ENCODE measurements at regions not wholly inside any gene's neighbourhood (a gene's known extent, or its start where the extent isn't known, plus 50 kb on each side); places are given as distances from the start of the nearest gene placed in this dataset.
"Not testable (repeated sequence)": the region's sequence is repeated elsewhere in the genome, so short reads cannot be mapped to it uniquely, and the experiment has no call there.

DNA sequence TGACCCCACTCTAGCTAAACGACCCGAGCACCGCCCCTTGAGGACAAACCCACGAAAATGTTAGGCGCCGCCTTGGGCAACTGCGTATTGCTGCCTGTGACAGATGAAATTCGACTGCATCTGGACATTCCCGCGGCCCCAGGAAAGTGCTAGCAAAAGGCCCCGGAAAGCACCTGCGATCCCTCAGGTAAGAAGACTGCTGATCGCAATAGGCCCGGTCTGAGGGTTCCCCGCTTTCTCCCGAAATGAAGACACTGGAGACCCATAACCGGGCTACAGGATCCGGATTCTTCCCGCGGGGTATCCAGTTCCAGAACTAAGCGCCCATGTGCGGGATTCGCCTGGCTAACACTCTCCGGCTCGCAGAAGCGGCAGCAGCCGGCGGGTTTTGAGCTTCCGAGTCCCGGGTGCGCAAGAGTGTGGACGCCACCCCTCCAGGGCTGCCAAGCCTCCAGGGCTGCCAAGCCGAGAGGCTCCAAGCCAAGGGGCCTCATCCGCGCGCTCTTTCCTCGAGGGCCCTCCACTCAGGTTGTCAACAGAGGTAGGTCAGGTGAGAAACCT is 157.9 kb upstream of the NBPF11 start:
- no peak for DNase-seq

DNA sequence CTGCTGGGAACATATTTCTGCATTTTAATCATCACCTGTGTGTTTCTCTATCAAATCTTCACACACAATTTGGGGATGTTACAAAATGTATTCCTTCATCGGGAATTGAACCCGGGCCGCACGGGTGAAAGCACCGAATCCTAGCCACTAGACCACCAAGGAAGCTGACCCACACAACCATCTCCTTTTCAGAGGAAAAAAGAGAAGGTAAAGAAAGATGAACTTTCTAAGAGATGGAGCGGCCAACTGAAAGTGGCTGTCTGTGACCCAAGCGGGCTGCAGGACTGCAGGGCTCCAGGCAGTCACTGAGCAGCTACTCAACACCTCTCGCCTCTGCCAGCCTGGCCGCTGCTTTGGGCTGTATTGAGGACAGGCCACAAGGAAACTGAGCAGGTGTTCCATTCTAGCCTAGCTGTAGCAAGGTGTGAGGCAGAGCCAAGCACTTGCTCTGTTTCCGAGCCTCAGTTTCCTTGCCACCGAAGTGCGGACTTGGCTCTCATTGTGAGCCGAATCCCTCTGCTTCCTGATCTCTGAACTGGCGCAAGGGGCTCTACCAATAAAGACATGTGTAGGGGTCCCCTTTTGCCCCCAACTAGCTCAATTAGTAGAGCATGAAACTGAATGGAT is 156.9 kb upstream of the NBPF11 start:
- no peak for DNase-seq

DNA sequence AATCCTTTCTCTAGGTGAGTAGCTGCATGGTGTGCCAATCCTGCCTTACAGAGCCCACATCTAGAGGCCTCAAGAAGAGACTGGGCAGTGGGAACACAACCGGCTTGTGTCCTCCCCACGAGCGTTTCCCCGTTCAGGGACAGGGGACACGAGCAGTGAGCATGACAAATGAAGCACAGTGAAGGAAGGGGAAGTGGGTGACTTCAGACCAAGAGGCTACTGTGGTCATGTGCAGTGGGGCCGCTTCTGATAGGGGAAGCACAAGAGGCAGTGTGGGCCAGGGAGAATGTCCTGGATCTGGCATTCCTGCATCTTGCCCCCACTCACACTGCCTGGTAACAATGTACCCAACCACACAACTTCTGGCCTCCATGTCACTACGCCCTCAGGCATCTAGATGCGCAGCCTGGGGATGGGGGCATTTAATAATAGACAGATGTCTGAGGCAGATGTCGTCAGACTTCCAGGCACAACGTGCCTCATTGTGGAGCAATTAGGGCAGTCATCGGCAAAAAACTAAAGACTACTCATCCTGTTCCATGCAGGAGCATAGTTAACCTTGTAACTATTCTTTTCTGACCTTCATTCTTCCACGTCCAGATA is 155.6 kb upstream of the NBPF11 start:
- no peak for DNase-seq

DNA sequence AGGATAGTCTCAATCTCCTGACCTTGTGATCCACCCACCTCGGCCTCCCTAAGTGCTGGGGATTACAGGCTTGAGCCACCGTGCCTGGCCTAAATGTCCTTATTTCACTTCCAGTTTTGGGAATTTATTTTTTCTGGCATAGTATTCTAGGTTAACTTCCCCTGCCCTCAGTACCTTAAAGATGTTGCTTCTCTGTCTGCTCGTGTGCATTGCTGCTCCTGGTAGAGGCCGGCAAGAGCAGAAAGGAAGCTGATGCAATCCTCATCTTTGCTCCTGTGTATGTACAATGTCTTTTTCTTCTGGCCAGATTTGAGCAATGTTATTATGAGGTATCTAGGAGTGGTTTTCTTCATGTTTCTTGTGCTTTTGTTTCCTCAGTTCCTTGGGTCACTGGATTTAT is 152.9 kb upstream of the NBPF11 start:
- DNase-seq: not testable (repeated sequence)

DNA sequence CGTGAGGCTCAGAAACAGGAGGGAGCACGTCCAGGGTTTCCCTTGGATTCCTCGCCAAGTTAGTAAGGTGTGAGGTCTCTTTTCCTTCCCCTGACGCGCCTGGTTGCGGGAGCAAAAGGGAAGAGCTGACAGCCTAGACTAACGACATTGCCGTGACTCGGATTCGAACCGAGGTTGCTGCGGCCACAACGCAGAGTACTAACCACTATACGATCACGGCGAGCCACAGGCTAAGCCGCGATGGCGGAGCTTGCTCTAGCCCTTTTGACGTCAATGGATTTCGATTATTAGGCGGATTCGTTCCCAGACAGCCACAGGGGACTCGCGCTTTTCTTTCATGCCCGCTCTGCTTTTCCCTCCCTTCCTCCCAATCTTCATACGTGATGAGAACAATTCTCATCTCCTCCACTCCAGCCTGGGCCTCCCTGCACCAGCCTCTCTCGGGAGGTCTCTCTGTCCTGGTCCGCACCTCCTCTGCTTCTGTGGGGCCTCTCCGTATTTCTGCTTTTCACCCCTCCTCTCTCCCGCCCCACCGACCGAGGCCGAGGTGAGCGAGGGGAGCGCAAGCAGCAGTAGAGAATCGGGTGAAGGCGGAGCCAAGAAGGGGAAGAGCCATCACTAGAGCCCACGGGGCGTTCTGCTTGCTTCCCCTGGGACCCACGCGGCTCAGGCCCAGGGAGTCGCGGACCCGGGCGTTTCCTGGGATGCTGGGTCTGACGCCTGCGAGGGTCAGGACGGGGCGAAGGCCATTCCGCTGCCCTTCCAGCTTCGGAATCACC is 150.7 kb upstream of the NBPF11 start:
- peak; percentile 76 for DNase-seq

DNA sequence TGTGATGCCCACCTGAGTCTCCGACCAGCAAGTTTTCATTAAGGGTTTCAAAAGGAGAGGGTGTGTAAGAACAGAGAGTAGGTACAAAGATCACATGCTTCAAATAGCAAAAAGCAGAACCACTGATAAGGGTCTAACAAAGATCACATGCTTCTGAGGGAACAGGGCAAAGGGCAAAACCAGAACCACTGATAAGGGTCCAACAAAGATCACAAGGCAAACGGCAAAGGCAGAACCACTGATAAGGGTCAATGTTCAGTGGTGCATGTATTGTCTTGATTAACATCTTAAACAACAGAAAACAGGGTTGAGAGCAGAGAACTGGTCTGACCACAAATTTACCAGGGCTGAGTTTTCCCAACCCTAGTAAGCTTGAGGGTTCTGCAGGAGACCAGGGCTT is 145.8 kb upstream of the NBPF11 start:
- not testable (repeated sequence) for DNase-seq

DNA sequence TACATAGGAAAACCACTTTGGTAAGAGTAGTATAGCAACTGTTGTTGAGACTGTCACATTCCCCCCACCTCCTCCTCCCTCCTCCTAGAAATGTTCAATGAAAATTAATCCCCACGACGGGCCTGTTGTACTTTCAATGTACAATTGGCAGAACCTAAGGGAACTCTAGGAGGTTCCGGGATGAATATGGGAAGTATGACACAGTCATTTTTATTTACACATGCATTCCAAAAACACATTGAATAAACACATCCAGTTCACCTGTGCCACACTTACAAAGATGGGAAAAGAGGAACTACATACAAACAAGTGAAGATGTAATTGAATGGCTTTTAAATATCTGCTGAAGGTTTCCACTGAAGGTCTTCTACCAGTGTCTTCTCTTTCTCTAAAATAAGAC is 144.4 kb upstream of the NBPF11 start:
- no peak for DNase-seq

DNA sequence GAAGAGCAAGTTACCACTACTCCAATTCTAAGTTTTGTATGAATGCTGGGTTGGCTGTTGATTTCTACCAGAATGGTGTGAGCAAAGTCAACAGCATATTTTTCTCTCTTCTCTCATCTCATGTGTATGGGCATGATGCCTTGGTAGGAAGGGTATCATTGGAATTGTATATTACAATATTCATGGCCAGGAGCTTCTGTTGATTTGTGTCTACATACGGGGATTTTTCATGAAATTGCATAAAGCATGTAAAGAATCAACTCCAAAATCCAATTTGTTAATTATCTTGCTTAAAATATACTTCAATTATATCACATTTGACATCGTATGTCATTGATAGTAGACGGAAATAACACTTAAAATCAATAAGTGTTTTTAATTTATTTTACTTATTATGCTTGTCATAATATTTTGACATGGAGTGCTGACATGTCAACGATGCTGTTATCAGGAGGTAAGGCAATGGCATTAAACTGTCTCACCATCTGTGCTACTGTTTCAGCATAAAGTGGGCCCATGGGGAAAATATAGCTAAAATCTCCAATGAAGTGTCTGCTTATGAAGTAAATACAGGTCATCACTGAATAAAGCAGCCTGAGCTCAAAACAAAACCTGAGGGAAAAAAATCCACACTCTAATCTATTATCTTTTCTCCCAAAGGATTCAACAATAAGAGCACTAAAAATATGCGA is 142.2 kb upstream of the NBPF11 start:
- no peak for DNase-seq

DNA sequence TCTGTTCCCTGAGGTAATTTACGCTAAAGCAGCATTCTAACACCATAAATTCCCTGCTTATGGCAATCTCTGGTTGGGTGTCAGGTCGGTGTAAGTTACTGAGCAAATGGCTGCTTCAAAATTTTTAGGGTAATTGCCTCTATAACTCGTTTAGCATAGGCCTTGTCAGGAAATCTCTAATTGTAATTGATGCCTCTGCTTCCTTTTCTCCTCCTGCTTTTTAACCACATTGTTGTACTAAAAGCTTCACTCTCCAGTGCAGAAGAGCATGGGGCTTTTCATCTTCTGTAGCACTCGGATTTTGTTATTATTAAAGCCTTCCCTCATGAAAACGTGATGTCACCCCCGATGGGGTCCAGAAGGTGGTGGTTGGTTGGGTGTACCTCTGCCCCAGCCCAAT is 141.6 kb upstream of the NBPF11 start:
- DNase-seq: no peak

DNA sequence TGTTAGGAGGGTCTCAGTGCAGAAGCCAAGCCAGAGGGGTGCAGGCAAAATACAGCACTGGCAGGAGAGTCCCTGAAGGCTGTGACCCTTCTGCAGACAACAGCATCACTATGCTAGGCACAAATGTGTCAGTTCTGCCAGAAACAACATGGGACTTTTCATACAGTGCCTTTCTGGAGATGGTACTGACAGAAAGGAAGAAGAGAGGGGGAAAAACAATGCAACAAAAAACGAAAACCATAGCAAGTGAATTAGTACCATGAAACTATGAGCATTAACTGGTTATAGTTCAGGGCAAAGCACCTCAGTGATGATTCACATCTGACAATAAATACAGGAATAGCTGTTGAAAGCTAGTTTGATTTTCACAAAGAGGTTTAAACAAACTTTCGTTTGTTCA is 140.8 kb upstream of the NBPF11 start:
- no peak for DNase-seq

DNA sequence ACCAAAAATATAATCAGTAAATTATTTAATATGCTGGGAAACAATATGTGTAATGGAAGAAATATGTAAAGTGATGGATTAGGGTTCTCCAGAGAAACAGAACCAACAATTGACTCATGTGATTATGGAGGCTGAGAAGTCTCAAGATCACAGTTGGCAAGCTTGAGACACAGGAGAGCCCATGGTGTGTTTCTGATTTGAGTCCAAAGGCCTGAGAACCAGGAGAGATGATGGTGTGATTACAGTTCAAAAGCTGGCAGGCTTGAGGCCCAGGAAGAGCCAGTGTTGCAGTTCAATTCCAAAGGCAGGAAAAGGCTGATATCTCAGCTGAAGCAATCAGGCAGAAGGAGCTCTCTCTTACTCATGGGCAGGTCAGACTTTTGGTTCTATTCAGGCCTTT is 138.8 kb upstream of the NBPF11 start:
- no peak for DNase-seq

DNA sequence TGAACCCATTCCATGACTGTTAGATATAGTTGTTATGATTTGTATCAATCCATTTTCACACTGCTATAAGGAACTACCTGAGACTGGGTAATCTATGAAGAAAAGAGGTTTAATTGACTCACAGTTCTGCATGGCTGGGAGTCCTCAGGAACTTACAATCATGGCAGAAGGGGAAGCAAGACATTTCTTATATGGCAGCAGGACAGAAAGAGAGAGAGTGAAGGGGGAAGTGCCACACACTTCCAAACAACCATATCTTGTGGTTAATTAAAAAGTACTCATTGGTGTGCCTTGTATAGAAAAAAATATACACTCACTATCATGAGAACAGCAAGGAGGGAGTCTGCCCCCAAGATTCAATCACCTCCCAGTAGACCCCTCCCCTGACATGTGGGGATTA is 137.6 kb upstream of the NBPF11 start:
- DNase-seq: no peak

DNA sequence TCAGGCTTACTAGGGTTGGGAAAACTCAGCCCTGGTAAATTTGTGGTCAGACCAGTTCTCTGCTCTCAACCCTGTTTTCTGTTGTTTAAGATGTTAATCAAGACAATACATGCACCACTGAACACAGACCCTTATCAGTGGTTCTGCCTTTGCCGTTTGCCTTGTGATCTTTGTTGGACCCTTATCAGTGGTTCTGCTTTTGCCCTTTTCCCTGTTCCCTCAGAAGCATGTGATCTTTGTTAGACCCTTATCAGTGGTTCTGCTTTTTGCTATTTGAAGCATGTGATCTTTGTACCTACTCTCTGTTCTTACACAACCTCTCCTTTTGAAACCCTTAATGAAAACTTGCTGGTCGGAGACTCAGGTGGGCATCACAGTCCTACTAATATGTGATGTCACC is 133.9 kb upstream of the NBPF11 start:
- not testable (repeated sequence) for DNase-seq

DNA sequence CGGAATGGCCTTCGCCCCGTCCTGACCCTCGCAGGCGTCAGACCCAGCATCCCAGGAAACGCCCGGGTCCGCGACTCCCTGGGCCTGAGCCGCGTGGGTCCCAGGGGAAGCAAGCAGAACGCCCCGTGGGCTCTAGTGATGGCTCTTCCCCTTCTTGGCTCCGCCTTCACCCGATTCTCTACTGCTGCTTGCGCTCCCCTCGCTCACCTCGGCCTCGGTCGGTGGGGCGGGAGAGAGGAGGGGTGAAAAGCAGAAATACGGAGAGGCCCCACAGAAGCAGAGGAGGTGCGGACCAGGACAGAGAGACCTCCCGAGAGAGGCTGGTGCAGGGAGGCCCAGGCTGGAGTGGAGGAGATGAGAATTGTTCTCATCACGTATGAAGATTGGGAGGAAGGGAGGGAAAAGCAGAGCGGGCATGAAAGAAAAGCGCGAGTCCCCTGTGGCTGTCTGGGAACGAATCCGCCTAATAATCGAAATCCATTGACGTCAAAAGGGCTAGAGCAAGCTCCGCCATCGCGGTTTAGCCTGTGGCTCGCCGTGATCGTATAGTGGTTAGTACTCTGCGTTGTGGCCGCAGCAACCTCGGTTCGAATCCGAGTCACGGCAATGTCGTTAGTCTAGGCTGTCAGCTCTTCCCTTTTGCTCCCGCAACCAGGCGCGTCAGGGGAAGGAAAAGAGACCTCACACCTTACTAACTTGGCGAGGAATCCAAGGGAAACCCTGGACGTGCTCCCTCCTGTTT is 128.9 kb upstream of the NBPF11 start:
- DNase-seq: not testable (repeated sequence)

DNA sequence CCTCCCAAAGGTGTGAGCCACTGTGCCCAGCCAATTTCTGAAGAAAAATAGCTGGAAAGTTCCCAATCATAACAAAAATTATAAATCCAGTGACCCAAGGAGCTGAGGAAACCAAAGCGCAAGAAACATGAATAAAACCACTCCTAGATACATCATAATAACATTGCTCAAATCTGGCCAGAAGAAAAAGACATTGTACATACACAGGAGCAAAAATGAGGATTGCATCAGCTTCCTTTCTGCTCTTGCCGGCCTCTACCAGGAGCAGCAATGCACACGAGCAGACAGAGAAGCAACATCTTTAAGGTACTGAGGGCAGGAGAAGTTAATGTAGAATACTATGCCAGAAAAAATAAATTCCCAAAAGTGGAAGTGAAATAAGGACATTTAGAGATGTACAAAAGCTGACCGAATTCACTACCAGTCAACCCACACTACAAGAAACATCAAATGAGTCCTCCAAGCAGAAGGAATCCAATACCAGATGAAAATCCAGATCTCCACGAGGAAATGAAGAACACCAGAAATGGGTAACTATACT is 127.0 kb upstream of the NBPF11 start:
- DNase-seq: not testable (repeated sequence)

DNA sequence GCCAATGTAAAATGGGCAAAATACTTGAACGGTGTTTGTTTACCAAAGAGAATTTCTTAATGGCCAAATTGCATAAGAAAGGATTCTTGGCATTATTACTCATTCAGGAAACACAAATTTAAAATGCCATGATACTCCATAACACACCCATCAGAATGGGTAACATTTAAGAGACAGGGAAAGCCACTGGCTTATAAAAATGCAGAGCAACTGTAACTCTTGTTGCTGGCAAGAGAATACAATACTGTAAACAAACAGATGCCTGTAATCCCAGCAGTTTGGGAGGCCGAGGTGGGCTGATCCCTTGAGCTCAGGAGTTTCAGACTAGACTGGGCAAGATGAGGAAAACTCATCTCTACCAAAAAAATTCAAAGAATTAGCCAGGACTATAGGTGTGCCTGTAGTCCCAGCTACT is 125.8 kb upstream of the NBPF11 start:
- DNase-seq: not testable (repeated sequence)

DNA sequence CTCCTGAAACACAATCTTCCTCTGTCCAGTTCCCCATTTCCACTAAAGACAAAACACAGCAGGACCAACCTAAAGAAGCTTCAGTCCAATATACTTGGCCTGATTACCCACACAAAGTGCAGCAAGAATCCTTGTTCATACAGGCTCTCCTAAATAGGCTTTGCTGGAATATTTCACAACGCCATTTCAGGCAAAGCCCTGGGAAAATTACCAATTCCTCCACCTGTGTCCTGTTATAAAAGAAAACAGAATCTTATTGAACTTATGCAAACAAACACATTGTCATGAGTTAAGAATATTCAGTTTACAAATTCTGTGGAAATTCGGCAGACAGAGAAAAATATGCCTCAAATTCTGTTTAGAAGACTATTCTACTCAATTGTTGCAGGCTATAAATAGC is 115.0 kb upstream of the NBPF11 start:
- not testable (repeated sequence) for DNase-seq

DNA sequence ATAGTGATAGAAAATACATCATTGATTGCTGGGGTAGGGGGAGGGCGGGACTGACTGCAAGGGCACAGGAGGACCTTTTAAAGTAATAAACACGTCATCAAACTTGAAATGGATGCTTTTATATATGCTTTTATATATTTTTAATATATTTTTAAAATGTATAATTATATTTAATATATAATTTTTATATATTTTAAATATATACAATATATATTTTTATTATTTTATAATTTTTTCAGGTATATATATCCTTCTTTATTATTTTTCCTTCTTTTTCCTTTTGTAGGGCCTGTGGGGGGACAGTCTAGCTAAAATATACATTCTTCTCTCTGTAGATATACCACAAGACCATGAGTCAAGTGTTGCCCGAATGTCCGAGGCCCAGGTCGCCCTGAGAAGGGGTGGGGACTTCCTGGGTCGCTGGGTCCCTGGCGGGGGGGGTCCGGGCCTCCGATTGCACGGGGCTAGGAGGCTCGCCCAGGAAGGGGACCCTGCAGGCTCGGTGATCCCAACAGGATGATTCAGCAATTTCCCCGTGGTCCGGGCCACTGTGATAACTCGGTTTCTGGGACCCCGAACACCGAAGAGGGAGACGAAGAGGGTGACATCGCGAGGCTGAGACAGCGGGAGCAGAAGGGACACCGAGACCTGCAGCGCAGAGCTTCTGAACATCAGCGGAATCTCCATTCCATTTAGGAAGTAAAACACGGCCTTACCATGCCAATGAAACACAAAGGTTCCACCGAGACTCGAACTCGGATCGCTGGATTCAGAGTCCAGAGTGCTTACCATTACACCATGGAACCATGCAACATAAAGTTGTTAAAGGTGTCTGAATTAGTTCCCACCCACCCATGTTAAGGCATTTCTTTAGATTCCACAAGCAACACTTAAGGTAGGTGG is 112.5 kb upstream of the NBPF11 start:
- DNase-seq: no peak

DNA sequence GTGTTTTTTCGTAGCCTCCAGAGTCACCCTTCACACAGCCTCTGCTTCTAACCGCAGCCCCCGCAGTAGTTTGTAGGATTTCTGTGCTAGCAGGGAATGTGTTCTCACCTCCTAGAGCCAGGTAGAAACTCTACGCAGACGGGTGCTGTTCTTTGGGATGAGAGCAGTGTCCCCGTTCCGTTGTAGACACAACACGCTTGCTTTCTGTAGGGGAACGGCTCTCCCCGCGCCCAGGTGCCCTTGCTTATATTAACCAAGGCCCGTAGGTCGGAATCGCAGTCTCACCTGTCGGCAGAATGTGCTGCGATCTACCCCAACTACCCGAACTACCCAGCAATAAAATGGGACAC is 111.8 kb upstream of the NBPF11 start:
- peak; percentile 50 for DNase-seq

DNA sequence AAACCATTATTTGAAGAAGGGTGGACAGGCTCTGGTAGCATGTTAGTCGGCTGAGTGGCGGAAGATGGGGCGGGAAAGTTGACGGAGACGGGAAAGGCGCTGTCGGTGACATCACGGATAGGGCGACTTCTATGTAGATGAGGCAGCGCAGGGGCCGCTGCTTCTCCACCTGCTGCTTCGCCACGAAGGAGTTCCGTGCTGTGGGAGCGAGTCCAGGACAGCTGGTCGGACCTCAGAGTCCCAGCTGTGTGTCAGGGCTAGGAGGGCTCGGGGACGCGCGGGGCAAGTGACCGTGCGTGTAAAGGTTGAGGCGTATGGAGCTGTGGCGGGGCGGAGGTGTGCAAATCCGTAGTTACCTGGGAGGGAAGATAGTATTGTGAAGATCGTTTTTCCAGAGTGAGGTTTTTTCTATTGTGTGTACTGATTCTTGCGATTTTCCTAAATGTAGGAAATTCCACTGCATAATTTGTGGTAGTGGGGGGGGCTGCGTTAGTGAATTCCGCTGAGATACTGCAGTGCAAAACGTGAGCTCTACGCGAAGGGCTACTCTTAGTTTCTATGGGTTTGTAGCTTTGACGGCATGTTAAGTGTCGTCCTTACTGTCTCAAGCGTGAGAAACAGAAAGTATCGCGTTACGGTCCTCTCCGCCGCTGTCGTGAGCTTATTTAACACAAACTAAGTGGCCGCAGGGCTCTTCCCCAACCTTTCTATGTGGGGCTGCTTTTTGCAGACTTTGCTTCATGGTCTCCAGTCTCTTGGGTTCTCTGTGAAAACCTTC is 111.2 kb upstream of the NBPF11 start:
- DNase-seq: peak; percentile 72
